Adrenal gland (tissue), 5 donors: ENCODE measurements at regions not wholly inside any gene's neighbourhood (a gene's known extent, or its start where the extent isn't known, plus 50 kb on each side); places are given as distances from the start of the nearest gene placed in this dataset.

Experiments
- CTCF ChIP-seq, 6 experiments: fragments of 450-650 bp in 4 of 6; fragments of 200-600 bp in 2 of 6; sonication (generic) in 1 of 6; IDR thresholded peaks; 1 replicate in 5 of 6; 2 replicates in 1 of 6; pipeline versions ENCODE4 v1.5.1 to v1.8.0; 2016 to 2021; ENCODE audit warnings: antibody characterized with exemption in 6 of 6, mild to moderate bottlenecking in 2 of 6, moderate library complexity in 1 of 6
- POLR2A ChIP-seq, 2 donors: fragments of 450-650 bp; IDR thresholded peaks; one replicate each; pipeline ENCODE4 v1.6.1; 2017; ENCODE audit warnings: antibody characterized with exemption in 2 of 2, mild to moderate bottlenecking in 2 of 2, moderate library complexity in 1 of 2
- donor health status: DM: no; HTN: no; CAD: no.

DNA sequence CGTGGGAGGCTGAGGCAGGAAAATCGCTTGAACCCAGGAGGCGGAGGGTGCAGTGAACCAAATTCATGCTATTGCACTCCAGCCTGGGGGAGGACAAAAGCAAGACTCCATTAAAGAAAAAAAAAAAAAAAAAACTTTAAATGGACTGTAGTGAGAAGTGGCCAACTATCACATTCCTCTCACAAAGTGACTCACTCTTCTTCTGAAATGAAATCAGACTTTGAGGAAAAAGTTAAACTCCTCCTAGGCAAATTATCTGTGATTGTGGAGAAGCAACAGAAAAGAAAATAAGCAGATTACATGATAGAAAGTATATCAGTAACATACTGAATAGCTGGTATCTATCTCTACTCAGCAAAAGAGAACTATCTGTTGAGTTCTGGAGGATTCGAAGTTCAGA lies 234.3 kb upstream of the PHF14 start:
- TF ChIP-seq POLR2A (IDR thresholded peaks at IDR 0.05) (no peak), CTCF (IDR thresholded peaks at IDR 0.05) (no peak)
